ENCODE measurements at regions not wholly inside any gene's neighbourhood (a gene's known extent, or its start where the extent isn't known, plus 50 kb on each side); places are given as distances from the start of the nearest gene placed in this dataset.

GRCh38 chr2:35857498-35857897 lies 498.1 kb upstream of the CRIM1 start:
- TF ChIP-seq CTCF (IDR thresholded peaks at IDR 0.05) = no peak
- TF ChIP-seq POLR2A (IDR thresholded peaks at IDR 0.05) = no peak

Data from prostate gland (tissue), 2 donors.